ELR (cell line): ENCODE measurements at regions not wholly inside any gene's neighbourhood (a gene's known extent, or its start where the extent isn't known, plus 50 kb on each side); places are given as distances from the start of the nearest gene placed in this dataset.

Experiments used
- DNase-seq: peaks from one replicate; pipeline ENCODE4 v3.0.0-alpha.2; 2015; ENCODE audit warnings: low read depth

- no peak for DNase-seq
Measured at GRCh38 chr12:114767084-114767760, 83.2 kb upstream of the TBX3 start.

GRCh38 chr12:114765960-114766691 lies 82.2 kb upstream of the TBX3 start:
- DNase-seq, result no peak

GRCh38 chr12:114764510-114764909 lies 80.5 kb upstream of the TBX3 start:
- DNase-seq, result no peak

- no peak for DNase-seq
Measured at GRCh38 chr12:114762490-114763110, 78.6 kb upstream of the TBX3 start.

- no peak for DNase-seq
Measured at GRCh38 chr12:114760151-114760877, 76.3 kb upstream of the TBX3 start.

GRCh38 chr12:114759635-114760034 lies 75.7 kb upstream of the TBX3 start:
- DNase-seq, result no peak

- no peak for DNase-seq
Measured at GRCh38 chr12:114757684-114758325, 73.8 kb upstream of the TBX3 start.

- DNase-seq, result no peak
Measured at GRCh38 chr12:114752217-114752616, 68.2 kb upstream of the TBX3 start.

- DNase-seq, result no peak
Measured at GRCh38 chr12:114751712-114752111, 67.7 kb upstream of the TBX3 start.

GRCh38 chr12:114750917-114751316 lies 66.9 kb upstream of the TBX3 start:
- no peak for DNase-seq

GRCh38 chr12:114749065-114749464 lies 65.1 kb upstream of the TBX3 start:
- DNase-seq, result no peak

- DNase-seq, result no peak
Measured at GRCh38 chr12:114747012-114747858, 63.3 kb upstream of the TBX3 start.

- no peak for DNase-seq
Measured at GRCh38 chr12:114746297-114747011, 62.5 kb upstream of the TBX3 start.

GRCh38 chr12:114744691-114745090 lies 60.7 kb upstream of the TBX3 start:
- no peak for DNase-seq

GRCh38 chr12:114744285-114744684 lies 60.3 kb upstream of the TBX3 start:
- DNase-seq, result no peak

- no peak for DNase-seq
Measured at GRCh38 chr12:114743799-114744198, 59.8 kb upstream of the TBX3 start.

GRCh38 chr12:114743289-114743688 lies 59.3 kb upstream of the TBX3 start:
- no peak for DNase-seq

- no peak for DNase-seq
Measured at GRCh38 chr12:114742363-114742762, 58.4 kb upstream of the TBX3 start.

GRCh38 chr12:114741940-114742339 lies 58.0 kb upstream of the TBX3 start:
- DNase-seq, result no peak

- no peak for DNase-seq
Measured at GRCh38 chr12:114740448-114740847, 56.5 kb upstream of the TBX3 start.
